ENCODE measurements at regions not wholly inside any gene's neighbourhood (a gene's known extent, or its start where the extent isn't known, plus 50 kb on each side); places are given as distances from the start of the nearest gene placed in this dataset.
"Not testable (repeated sequence)": the region's sequence is repeated elsewhere in the genome, so short reads cannot be mapped to it uniquely, and the experiment has no call there.

DNA sequence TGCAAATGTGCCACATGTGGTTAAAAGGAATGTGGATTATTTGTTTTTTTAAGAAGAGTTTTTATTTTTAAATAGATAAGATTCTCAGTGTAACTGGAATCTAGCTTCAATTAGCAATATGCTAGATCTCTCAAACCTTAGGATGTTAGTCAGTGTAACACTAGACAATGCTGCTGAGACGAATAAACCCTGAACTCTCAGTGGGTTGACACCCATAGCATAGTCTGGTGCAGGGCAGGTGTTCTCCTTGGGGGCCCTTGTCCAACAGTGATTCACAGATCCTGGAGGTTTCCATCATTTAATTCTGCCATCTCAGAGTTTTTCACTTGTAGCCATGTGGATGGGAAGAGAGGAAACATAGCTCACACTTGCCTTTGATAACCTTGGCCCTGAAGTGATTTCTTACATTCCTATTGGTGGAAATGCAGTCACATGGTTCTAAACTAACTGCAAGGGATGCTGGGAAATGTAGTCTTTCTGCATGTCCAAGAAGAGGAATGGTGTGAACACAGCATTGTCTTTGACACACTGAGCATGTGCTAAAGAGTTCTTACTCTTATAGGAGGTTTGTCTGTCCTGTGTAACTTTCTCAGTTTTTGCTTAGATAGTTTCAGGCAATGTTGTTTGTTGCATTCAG lies 110.4 kb upstream of the EEF2KMT start:
- TF ChIP-seq ARNT (IDR thresholded peaks at IDR 0.05); SP1 (IDR thresholded peaks at IDR 0.05); FOXK2 (IDR thresholded peaks at IDR 0.05); FOXM1 (IDR thresholded peaks at IDR 0.05; ENCODE audit: borderline replicate concordance); LEF1 (IDR thresholded peaks at IDR 0.05; ENCODE audit: borderline replicate concordance); TARDBP (IDR thresholded peaks at IDR 0.05); HDGF (IDR thresholded peaks at IDR 0.05; ENCODE audit: borderline replicate concordance); BHLHE40 (IDR thresholded peaks at IDR 0.05; ENCODE audit: borderline replicate concordance); L3MBTL2 (conservative IDR thresholded peaks at IDR 0.05); ELF4 (IDR thresholded peaks at IDR 0.05); NFRKB (IDR thresholded peaks at IDR 0.05): not testable (repeated sequence)
